HepG2 (cell line): ENCODE measurements at regions not wholly inside any gene's neighbourhood (a gene's known extent, or its start where the extent isn't known, plus 50 kb on each side); places are given as distances from the start of the nearest gene placed in this dataset.

Source experiments
- ATAC-seq: fragments of 200-7000 bp; cut with Tn5 transposase; 3 replicates; pipeline ENCODE4 v1.9.1; 2020; ENCODE audit warnings: mild to moderate bottlenecking, moderate library complexity
- BruUV-seq: library from RNA; stranded (reverse); fragments of 400-500 nt; replicated peaks from 2 replicates; lab custom pipeline; 2021; lab: Mats Ljungman, UMichigan
- CTCF ChIA-PET: fragments of 300-600 bp; formaldehyde crosslinking; extraction: SDS; loops from one replicate; lab custom pipeline; 2021; ENCODE audit warnings: low total read pairs, inconsistent platforms, low intra/inter-chr PET ratio; lab: Yijun Ruan, JAX
- POLR2A ChIA-PET: fragments of 350-600 bp; sonication (Branson Sonifier 250); formaldehyde crosslinking; loops from one replicate; lab custom pipeline; 2020; ENCODE audit warnings: antibody characterized with exemption, inconsistent platforms; lab: Yijun Ruan, JAX
- DNase-seq: peaks from one replicate; pipeline ENCODE4 v3.0.0-alpha.2; 2015; ENCODE audit warnings: low spot score
- FAIRE-seq: peaks from 3 replicates; lab custom pipeline; 2011; peaks lifted over from hg19 to GRCh38; lab: Jason Lieb, UNC
- H2AFZ ChIP-seq: one replicate; pipeline ENCODE4 v1.6.1; 2011; ENCODE audit warnings: low read length, inconsistent platforms
- H3K27ac ChIP-seq: fragments of 300-600 bp; 3 replicates; pipeline ENCODE4 v1.8.0; 2011; ENCODE audit warnings: mixed run types, mild to moderate bottlenecking, mixed read lengths, low read length, inconsistent platforms; ENCODE audit not compliant: insufficient read depth; ENCODE audit errors: extremely low read length
- H3K27me3 ChIP-seq, 2 experiments: fragments of 200-600 bp in 1 of 2; 2 replicates in 1 of 2; 3 replicates in 1 of 2; pipeline versions ENCODE4 v1.6.0 to v1.8.0; 2011; ENCODE audit warnings: low read length in 2 of 2, mild to moderate bottlenecking in 2 of 2, moderate library complexity in 2 of 2, inconsistent platforms in 1 of 2; ENCODE audit not compliant: insufficient read depth in 2 of 2, control insufficient read depth in 1 of 2
- H3K36me3 ChIP-seq, 2 experiments: fragments of 200-600 bp in 1 of 2; replicated peaks in 1 of 2; 2 replicates in 1 of 2; 3 replicates in 1 of 2; pipeline versions ENCODE4 v1.5.1 to v1.8.0; 2011; ENCODE audit warnings: low read length in 2 of 2, inconsistent platforms in 1 of 2; ENCODE audit not compliant: insufficient read depth in 2 of 2, control insufficient read depth in 1 of 2
- H3K4me1 ChIP-seq: 2 replicates; pipeline ENCODE4 v1.5.1; 2012; ENCODE audit warnings: low read length, inconsistent platforms; ENCODE audit not compliant: insufficient read depth
- H3K4me2 ChIP-seq: 2 replicates; pipeline ENCODE4 v1.6.0; 2011; ENCODE audit warnings: low read depth, low read length, inconsistent platforms
- H3K4me3 ChIP-seq, 3 experiments: fragments of 200-600 bp in 1 of 3; sonication (generic), shearing (Covaris generic) in 1 of 3; replicated peaks in 1 of 3; 2 replicates each; pipeline ENCODE4 v1.5.1; 2011 to 2016; ENCODE audit warnings: low read length in 3 of 3, inconsistent platforms in 2 of 3, low read depth in 2 of 3, mild to moderate bottlenecking in 2 of 3, control low read depth in 1 of 3, mixed read lengths in 1 of 3; ENCODE audit not compliant: insufficient read depth in 1 of 3
- H3K79me2 ChIP-seq: one replicate; pipeline ENCODE4 v1.6.1; 2011; ENCODE audit warnings: low read length, inconsistent platforms; ENCODE audit not compliant: insufficient read depth
- H3K9ac ChIP-seq: 2 replicates; pipeline ENCODE4 v1.6.0; 2011; ENCODE audit warnings: mild to moderate bottlenecking, low read depth, low read length, inconsistent platforms; ENCODE audit not compliant: insufficient read depth
- H3K9me3 ChIP-seq: 2 replicates; pipeline ENCODE4 v1.5.1; 2012; ENCODE audit warnings: mild to moderate bottlenecking, low read length
- H4K20me1 ChIP-seq: 2 replicates; pipeline ENCODE4 v1.6.0; 2011; ENCODE audit warnings: inconsistent platforms, mild to moderate bottlenecking, low read length, moderate library complexity; ENCODE audit not compliant: insufficient read depth
- DNMT1 ChIP-seq: sonication (generic); formaldehyde crosslinking; IDR thresholded peaks from 2 replicates; pipeline ENCODE4 v1.5.1; 2020; ENCODE audit warnings: mild to moderate bottlenecking, missing genetic modification reagents
- ELF1 ChIP-seq: sonication (generic); formaldehyde crosslinking; IDR thresholded peaks from 2 replicates; pipeline ENCODE4 v1.4.0; 2020; ENCODE audit warnings: missing genetic modification reagents
- FOXA1 ChIP-seq, 2 experiments: fragments of 450-650 bp in 1 of 2; sonication (generic) in 1 of 2; formaldehyde crosslinking in 1 of 2; IDR thresholded peaks; 2 replicates each; pipeline versions ENCODE4 v1.4.0 to v1.6.1; 2016 to 2020; ENCODE audit warnings: missing genetic modification reagents in 1 of 2
- GABPB1 ChIP-seq: IDR thresholded peaks from 2 replicates; pipeline ENCODE4 v1.6.1; 2016; ENCODE audit warnings: mild to moderate bottlenecking, missing genetic modification reagents, moderate library complexity, missing compliant biosample characterization
- GATAD2A ChIP-seq: IDR thresholded peaks from 2 replicates; pipeline ENCODE4 v1.6.1; 2016
- GFI1 ChIP-seq: sonication (generic); formaldehyde crosslinking; IDR thresholded peaks from 2 replicates; pipeline ENCODE4 v1.5.0; 2020; ENCODE audit warnings: missing genetic modification reagents, mild to moderate bottlenecking, borderline replicate concordance
- NFE2L2 ChIP-seq: fragments of 150-350 bp; IDR thresholded peaks from 2 replicates; pipeline ENCODE4 v1.6.1; 2014; ENCODE audit warnings: low read length
- PBX2 ChIP-seq: IDR thresholded peaks from 2 replicates; pipeline ENCODE4 v1.6.1; 2016; ENCODE audit warnings: control low read depth
- SCMH1 ChIP-seq: sonication (generic); formaldehyde crosslinking; IDR thresholded peaks from 2 replicates; pipeline ENCODE4 v1.9.0; 2021; ENCODE audit warnings: missing genetic modification reagents, mild to moderate bottlenecking, borderline replicate concordance
- ZFP36L2 ChIP-seq: sonication (generic); formaldehyde crosslinking; IDR thresholded peaks from 2 replicates; pipeline ENCODE4 v1.4.0; 2020; ENCODE audit warnings: missing genetic modification reagents
- ZFP62 ChIP-seq: sonication (generic); formaldehyde crosslinking; IDR thresholded peaks from 2 replicates; pipeline ENCODE4 v1.4.0; 2020; ENCODE audit warnings: missing genetic modification reagents
- ZNF281 ChIP-seq: sonication (generic); formaldehyde crosslinking; IDR thresholded peaks from 2 replicates; pipeline ENCODE4 v1.4.0; 2020; ENCODE audit warnings: missing genetic modification reagents, borderline replicate concordance
- ZNF3 ChIP-seq: IDR thresholded peaks from 2 replicates; pipeline ENCODE4 v1.7.0; 2017; ENCODE audit warnings: inconsistent platforms
- ZNF773 ChIP-seq: sonication (generic); formaldehyde crosslinking; IDR thresholded peaks from 2 replicates; pipeline ENCODE4 v1.4.0; 2020; ENCODE audit warnings: missing genetic modification reagents, borderline replicate concordance
- ZNF879 ChIP-seq: sonication (generic); formaldehyde crosslinking; IDR thresholded peaks from 2 replicates; pipeline ENCODE4 v1.8.1; 2023; ENCODE audit warnings: missing genetic modification reagents
- whole genome bisulfite sequencing: methylation state at CpG from one replicate; pipeline ENCODE4 v1.1.6; 2017; ENCODE audit warnings: low lambda C conversion rate; 5-methylcytosine and 5-hydroxymethylcytosine counted together
- in situ Hi-C: cut with HindIII; loops from 2 replicates; pipeline ENCODE4 v1.10.0; 2017; ENCODE audit warnings: low pct_unique_long_range_greater_than_20kb; ENCODE audit not compliant: extremely low pct_ligation_motif_present
- intact Hi-C: fragments of 100-400 bp; cut with micrococcal nuclease; formaldehyde crosslinking; loops from one replicate; pipeline ENCODE4 v1.10.0; 2022; ENCODE audit not compliant: unreplicated experiment

- TF ChIP-seq ZNF281 (CRISPR knock-in tag) (no peak), NFE2L2 (no peak)
- TF ChIP-seq, all 625 proteins: peak for 0
These were observed 58.7 kb upstream of the TIPARP start (continued) for GRCh38 chr3:156615592-156616173.

- no peak for DNase-seq
- FAIRE-seq: no peak
- Histone ChIP-seq H4K20me1 (no peaks in the 10 kb centered on the region), H3K27me3 (no peaks in the 10 kb centered on the region), H3K27ac (no peak overlapping the region), H3K4me1 (no peaks in the 10 kb centered on the region), H3K79me2 (no peaks in the 10 kb centered on the region), H3K36me3 (no peaks in the 10 kb centered on the region), H2AFZ (no peak overlapping the region), H3K9me3 (no peaks in the 10 kb centered on the region), H3K4me2 (no peak overlapping the region), H3K4me3 (no peak overlapping the region), H3K9ac (no peak overlapping the region)
- BruUV-seq: no TSS peak
- intact Hi-C loops: no loop called here
- CTCF ChIA-PET: no interaction called here
- WGBS: 85% methylated on average over 1 of the region's 1 CpG
- ATAC-seq: no peak
- in situ Hi-C loops: no loop called here
- POLR2A ChIA-PET: no interaction called here
- TF ChIP-seq GATAD2A (CRISPR knock-in tag) (no peak), ZNF773 (CRISPR knock-in tag) (no peak), DNMT1 (CRISPR knock-in tag) (no peak), ZFP36L2 (CRISPR knock-in tag) (no peak), GABPB1 (CRISPR knock-in tag) (no peak), ZNF3 (CRISPR knock-in tag) (no peak), SCMH1 (CRISPR knock-in tag) (no peak), ZFP62 (CRISPR knock-in tag) (no peak), ZNF879 (no peak), PBX2 (CRISPR knock-in tag) (no peak), GFI1 (CRISPR knock-in tag) (no peak), FOXA1 (IDR thresholded peaks at IDR 0.05) (no peak), FOXA1 (CRISPR knock-in tag; IDR thresholded peaks at IDR 0.05) (no peak), ELF1 (no peak)
These were observed 59.5 kb upstream of the TIPARP start for GRCh38 chr3:156614642-156615511.
